Activated naive CD4-positive, alpha-beta T cell (primary cell): ENCODE measurements at regions not wholly inside any gene's neighbourhood (a gene's known extent, or its start where the extent isn't known, plus 50 kb on each side); places are given as distances from the start of the nearest gene placed in this dataset.

Experiments used
- DNase-seq, 4 experiments: peaks; one replicate each; lab custom pipeline; 2025; lab: John Stamatoyannopoulos, UW

DNA sequence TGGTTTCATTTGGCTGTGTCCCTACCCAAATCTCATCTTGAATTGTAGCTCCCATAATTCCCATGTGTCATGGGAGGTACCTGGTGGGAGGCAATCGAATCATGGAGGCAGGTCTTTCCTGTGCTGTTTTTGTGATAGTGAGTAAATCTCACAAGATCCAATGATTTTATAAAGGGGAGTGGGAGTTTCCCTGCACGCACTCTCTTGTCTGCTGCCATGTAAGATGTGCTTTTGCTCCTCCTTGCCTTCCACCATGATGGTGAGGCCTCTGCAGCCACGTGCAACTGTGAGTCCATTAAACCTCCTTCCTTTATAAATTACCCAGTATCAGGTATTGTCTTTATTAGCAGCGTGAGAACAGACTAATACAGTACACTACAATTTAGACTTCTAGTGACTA is 67.5 kb upstream of the LINC01488 start:
- no peak for DNase-seq

DNA sequence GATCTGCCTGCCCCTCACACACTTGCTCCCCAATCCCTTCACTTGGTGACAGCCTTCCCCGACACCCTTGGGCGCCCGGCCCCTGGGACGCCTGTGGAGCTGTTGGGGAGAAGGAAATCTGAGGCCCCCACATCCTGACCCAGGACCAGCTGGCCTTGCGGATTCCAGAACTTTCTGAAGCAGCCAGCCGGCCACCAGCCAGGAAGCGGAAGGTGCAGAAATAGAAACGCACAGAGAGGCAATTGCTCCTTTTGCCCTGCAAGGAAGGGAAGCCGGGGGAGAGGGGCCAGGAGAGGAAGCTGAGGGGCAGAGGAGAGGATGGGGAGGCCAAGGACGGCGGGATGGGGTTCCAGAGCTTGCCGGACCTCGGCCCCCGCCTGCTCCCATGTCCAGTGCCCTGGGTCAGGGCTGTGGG is 66.7 kb upstream of the LINC01488 start:
- no peak for DNase-seq

DNA sequence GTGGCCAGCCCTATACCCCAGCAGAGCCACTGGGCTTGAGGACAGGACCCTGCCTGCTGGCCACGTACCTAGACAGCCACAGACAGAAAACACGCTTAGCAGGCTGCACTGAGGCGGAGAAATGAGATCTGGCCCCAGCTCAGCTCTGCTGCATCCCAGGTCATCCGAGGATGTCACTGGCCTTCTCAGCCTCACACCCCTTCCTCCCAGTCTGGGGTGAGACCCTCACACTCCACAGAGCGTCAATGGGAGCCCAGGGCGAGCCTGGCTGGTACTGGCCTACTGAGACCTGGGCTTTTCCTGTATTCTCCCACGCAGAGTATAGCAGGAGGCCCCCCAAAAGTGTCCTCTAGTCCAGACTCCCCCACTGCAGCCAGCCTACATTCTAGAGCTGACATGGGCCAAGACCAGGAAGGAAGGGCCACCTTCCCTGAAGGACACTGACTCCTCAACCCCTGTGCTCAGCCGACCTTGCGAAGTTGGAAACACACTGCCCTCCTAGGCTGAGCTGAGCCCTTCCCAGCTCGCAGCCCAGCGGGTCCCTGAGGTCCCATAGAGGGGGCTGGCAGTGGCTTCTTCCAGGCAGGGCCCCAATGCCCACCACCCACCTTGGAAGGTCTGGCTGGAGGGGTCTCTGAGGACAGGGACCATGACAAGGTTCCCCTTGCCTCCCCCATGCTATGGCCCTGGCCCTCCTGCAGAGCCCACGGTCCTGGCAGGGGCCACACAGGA is 65.9 kb upstream of the LINC01488 start:
- no peak for DNase-seq

DNA sequence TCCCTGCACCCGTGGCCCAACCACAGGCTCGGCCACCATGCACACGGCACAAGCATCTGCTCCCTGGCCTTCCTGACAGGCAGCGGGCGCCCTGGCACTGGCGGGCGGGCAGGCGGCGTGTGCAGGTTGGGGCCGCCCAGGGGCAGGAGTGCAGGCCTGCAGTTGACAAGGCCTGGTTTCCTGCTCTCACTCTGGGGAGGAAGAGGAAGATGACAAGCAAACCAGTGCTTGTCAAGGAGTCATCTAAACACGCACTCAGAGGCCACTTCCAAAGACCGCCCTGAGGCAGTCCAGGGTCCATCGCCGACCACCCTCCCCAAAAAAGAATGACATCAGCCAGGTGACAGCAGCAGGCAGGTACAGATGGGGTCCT is 65.3 kb upstream of the LINC01488 start:
- DNase-seq = no peak

DNA sequence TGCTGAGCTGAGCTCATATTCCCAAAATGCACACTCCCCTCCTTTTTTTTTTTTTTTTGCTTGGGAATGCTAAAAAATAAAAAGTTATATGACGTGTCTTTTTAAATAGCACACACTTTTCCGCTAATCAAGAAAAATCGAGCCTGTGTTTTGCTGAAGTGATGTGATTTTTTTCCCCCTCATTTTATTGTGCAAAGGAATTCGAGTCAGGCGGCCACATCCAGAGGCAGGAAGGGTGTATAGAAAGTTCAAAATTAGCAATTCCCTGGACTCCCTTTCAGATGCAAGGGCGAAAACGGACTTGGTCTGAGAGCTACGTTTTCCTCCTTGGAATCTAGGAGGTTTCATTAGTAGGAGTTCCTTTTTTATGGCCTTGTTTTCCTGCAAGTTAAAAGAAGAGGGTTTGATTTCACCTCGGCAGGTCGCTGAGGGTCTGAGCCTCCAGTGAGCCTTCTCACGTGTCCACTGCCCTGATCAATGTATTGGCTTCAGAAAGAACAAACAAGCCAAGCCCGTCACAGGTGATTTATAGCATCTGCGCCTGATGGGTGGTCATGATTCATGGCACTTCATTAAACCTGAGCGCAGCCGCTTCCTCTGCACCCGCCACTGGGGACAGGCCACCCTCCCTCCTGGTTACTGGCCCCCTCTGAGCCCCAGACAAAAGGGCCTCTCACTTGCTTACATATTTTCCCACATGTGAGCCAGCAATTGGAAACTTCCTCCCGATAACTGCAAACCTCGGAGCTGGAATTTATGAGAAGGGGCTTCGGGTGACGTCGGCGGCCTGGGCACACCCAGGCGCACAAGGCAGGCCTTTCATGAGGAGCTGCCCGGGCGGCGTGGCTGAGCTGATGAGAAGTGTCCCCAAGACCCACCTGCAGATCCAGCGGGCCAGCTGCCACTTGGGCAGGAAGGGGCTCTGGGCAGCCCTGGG is 64.4 kb upstream of the LINC01488 start:
- no peak for DNase-seq

DNA sequence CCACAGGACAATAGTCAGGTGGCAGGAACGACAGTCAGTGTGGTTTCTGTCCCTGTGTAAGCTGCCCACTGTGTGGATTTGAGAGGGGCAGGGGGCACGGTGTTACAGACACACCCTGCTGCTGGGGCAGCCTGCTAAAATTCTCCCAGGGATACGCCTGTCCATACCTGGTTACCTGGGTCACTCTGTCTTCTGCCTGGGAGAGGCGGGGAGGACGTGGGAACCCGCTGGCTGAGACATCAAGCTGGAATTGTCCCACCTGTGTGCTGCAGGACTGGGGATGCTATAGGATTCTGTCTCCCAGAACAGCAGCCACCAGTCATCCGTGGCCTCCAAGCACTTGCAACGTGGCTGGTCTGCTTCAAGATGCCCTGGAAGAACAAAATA is 63.8 kb upstream of the LINC01488 start:
- DNase-seq = no peak

DNA sequence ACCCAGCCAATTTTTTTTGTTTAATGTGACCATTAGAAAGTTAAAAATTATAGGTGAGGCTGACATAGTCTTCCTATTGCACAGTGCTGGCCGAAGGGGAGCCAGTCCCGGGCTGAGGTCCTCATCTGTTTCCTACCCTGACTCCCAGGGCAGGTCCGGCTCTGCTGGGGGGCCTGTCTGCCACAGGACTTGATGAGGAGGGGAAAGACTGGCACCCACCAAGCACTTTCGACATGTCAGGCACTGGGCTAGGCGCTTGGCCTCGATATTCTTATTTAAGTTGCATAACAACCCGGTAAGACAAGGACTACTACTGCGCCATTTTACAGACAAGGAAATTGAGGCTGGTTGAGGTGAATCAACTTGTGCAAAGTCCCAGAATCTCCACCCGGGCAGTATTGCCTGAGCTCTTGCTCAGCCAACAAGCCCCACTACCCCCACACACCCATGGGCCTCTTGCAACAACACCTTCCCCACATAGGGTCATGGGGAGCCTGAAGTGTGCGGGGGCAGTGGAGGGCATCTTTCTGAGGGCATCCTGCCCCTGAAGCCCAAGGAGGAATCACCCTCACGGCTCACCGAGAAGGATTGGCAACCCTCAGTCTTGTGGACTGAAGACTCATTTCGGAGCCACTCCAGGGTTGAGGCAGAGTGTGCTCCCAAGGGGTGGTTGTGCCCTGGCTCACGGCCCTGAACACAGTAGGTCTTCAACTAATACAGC is 62.7 kb upstream of the LINC01488 start:
- no peak for DNase-seq

DNA sequence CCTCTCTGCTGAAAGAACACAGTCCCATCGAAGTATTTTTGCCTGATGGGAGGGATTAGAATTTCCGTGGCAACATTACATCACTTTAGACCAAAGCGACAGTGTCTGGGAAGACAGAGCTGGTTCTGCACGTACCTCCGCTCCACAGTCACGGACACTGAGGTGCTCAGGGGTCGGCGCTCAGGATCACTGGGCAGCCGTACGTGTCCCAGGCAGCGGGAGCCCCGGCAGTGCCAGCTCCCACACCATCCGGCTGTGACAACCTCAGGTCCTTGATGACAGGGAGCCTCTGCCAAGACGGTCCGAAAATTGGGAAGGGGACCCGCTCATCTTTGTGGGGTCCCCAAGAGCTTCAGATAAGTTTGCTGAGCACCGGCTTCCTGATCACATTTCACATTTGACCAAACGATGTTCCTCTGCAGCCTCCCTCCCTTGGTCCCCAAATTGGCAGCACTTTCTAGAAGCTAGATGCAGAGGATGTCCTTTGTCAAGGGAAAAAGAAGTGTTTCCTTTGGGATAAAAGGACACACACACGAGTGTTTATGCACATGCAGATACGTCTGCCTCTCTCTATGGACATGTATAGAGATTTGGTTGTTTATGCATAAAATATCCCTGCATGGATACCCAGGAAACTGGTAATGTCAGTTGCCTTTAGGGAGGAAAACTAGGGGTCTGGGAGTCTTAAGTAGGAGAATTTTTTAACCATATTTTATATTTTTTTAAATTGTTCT is 61.6 kb upstream of the LINC01488 start:
- no peak for DNase-seq

DNA sequence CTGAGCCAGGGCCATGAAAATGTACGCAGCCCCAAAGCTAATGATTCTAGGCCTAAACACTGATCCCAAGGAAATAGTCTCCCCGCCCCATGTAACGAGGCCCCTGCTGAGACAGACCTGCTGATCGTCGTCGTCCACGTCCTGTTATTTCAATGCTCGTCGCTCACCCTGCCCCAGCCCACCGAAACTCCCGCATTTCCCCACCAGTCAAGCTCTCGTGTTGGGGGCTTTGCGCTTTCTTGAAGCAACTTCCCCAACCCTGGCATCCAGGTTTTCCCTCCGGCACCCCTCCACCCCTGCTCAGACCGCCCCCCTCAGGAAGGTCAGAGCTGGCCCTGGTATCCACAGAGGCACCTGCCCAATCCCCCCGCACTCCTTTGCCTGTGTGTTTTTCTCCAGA is 58.8 kb upstream of the LINC01488 start:
- DNase-seq = no peak

DNA sequence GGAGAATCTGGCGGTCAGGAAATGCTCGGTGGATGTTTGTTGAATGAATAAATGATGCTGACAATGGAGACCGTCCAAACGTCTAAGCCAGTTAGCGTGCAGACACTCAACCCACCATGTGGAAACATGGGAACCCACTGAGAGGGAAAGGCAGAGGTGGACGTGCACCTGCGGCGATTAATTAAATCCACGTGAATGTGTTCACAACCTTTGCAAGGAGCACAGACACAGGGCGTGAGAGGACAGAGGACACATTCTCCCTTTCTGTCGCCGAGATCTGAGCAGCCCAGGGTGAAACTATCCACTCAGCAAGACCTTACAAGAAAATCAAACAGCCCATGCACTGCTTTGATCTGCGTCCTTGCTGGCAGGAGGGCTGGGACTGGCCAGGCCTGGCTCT is 58.3 kb upstream of the LINC01488 start:
- no peak for DNase-seq

DNA sequence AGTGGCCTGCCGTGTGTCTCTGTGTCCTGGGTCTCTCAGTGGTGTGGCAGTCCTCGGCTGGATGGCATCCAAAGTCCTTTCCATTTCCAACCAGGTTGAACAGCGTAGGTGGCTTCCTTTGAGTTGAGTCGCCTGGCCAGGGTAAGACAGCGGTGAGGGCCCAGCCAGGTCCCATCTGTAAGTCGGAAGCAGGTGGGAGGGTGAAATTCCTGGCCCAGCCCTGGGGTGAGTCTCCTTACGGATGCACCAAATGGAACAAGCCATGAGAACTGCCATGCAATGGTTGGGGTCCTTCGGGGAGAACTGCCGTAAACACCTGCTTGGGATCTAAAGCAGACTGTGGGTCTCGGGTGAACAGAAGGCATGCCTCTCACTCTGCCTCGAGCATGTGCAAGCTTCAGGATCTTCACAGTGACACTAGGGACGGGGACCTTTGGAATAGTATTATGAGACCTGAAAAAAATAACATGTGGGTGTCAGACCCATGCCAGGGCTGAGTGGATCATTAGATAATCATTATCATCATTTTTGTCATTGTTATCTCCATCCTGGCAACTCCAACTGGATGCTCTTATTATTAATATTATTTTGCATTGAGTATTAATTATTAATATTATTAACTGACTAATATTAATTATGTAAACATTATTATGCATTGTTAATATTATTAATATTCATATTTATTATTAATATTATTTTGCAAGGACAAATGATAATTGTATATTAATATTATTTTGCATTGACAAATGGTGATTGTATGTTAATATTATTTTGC is 57.7 kb upstream of the LINC01488 start:
- DNase-seq = no peak

DNA sequence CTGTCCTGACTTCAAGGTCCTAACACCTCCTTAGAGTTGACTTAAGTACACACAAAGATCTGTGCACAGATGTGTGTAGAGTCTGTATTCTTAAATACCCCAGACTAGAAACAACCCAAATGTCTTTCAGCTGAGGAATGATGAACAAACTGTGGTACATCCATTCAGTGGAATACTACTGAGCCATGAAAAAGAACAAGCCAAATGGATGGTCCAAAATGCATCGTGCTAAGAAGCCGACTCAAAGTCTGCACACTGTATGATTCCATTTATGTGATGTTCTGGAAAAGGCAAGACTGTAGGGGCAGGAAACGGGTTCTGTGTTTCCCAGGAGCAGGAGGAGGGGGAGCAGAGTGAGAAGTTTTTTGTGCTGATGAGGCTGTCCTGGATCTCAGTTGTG is 56.7 kb upstream of the LINC01488 start:
- DNase-seq = no peak

DNA sequence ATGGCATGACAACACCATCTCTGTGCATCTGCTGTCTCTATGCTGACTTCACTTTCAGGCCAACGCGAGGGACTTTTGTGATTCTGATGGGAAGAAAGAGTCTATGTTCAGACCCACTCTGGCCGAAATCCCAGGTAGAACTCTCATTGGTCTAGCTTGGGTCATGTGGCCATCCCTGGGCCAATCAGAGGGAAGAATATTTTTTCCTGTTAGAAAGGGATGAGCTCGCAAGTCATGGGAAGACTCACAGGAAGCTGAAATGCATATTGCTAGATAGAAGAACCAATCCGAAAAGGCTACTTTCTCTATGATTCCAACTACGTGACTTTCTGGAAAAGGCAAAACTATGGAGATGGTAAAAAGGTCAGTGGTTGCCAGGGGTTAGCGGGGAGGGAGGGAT is 56.0 kb upstream of the LINC01488 start:
- DNase-seq = no peak

DNA sequence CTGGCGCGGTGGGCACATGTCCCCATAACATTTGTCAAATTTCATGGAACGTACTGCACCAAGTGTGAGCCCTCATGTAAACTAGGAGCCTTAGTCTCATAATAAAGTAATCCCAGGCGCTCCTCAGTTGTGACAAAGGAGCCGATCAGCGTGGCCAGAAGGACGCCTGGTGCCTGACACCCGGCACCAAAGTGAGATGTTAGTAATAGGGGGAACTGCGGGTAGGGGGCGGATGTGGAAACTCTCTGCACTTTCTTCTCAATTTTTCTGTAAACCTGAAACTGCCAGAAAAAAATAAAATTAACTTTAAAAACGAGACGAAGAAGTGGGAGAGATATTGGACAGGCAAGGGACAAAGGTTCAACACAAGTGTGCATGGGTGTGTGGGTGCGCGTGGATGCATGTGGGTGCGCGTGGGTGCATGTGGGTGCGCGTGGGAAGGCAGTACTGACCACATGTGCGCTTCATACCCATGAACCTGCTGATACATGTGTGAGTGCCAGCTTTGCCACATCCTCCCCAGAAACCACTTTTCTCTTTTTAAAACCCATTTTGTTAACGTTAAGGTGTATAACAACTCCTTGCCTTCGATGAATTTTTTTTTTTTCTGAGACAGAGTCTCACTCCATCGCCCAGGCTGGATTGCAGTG is 55.4 kb upstream of the LINC01488 start:
- no peak for DNase-seq

DNA sequence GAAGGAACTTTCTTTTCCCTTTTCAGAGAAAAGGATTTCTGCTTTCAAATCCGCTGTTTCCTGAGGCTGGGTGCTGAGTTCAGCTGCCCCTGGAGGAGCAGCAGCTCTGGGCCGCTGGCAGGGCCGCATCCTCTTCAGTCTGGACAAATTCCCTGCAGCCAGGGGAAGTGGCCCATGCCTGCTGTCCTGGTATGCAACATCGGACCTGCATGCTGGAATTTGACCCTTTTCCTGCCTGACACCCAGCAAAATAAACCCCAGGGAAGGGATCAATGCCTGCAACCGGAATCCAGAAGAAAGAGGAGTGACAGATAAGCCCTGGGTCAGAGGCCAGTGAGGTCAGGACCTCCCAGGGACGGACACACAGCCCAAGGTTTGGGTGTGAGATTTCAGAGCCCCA is 54.1 kb upstream of the LINC01488 start:
- DNase-seq = no peak

DNA sequence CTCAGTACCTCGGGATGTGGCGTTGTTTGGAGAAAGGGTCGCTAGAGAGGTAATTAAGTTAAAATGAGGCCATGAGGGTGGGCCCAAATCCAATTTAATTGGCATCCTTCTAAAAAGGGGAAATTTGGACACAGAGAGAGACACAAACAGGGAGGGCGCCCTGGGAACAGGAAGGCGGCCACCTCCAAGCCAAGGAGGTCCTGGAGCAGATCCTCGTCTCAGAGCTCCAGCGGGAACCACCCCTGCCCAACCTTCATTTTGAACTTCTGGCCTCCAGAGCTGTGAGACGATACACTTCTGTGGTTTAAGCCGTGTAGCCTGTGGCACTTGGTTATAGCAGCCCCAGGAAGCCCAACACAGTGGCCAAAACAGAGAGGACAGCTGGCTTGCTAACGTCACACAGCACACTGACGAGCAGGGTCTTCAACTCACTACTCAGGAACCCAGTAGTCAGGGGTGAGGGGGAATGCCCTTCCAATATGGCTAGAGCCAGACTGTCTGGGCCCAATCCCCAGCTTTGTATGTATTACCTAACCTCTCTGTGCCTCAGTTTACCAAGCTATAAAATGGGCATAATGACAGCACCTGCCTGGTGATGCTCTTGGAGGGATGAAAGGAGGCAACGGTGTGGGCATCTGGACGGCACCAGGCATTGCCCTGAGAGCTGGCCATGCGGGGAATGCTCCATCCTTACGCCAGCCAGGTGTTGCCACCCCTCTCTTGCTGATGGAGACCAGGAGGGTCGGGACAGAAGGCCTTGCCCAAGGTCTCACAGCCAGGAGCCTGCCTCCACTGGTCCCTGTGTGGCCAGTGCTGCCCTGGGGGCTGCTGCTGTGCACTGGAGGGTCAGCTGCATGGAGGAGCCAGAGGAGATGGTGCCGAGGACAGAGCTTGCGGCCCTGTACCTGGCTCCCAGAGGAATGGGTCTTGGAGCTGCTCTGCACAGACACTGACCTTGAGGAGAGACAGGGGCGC is 53.3 kb upstream of the LINC01488 start:
- no peak for DNase-seq

DNA sequence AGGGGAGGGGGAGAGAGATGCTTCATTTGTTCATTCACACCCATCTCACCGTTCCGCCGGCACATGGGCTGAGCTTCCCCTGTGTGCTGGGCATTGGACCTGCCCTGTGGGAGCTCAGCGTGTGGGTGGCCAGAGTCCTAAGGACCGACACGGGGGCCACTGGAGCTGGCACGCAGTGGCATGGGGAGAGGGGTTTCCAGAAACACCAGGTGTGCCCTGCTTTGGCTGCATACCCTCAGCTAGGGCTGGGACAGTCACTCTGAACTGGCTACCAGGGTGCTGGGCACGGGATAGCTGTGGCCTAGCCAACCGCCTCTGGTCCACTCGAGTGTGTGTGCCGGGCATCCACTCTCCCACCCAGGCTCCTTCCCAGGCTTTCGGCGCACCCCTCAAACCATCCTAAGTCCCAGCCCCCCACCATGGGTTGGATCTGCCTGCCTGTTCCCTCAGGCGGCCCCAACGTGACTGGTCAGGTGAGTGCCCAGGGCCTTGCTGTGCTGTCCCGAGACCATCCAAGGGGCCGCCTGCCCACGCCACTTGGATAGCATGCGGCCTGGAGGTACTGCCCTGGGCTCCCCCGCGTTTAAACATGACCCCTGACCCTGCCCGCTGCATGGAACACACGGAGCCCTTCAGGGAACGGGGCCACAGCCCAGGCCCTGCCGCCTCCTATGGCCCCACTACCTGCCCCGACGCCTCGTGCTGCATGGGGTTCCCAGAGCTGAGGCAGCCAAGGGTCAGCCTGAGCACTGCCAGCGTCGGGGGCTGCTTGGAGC is 51.6 kb upstream of the LINC01488 start:
- DNase-seq = no peak

DNA sequence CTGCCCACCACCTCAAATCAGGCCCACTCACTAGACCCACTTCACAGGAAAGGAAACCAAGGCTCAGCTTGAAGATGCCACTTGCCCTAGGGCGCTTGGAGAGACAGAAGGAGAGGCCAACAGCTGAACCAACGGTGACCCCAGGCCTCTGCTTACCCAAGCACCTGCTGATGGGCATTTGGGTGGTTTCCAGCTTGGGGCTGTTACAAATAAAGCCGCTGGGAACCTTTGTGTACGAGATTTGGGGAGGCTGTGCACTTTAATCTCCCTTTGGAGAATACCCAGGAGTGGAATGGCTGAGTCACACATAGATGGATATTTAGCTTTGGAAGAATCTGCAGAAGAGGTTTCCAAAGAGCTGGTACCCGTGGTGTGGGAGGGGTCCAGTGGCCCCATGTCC is 50.9 kb upstream of the LINC01488 start:
- DNase-seq = no peak

DNA sequence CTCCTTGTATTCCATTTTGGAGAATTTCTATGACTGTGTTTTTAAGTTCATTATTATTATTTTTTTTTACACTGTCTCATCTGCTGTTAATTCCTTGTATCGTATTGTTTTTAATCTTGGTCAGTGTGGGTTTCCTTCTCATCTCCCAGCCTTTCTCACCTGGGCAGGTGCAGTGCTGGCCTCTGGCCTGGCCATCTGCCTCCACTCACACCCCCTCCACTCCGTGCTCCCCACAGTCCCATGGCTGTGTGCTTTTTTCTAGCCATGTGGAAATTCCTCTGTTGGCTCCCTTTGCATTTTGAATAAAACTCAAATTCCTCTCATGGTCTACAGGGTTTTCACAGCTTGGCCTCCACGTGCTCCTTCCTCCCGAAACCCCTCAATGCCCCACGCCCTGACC is 50.3 kb upstream of the LINC01488 start:
- DNase-seq = no peak
